ENCODE measurements at regions not wholly inside any gene's neighbourhood (a gene's known extent, or its start where the extent isn't known, plus 50 kb on each side); places are given as distances from the start of the nearest gene placed in this dataset.

DNA sequence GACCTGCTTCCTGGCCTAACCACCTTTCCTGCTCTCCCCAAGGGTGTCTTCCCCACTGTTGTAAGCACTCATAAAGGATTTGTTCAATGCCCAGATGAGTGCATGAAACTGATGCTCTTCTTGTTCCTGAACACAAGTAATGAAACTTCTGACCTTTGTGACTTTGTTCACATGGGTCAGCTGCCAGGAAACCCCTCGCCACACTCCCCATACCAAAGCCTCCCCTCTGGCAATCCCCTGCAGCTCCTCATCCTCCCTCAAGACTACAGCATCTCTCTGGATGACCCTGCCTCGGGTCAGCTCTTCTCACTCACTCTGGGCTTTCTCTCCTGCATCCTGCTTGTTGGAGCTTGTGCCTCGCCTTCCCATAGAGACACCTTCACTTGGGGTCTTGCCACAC is 72.2 kb upstream of the SPTLC1 start:
- intact Hi-C loops (cut with DNase I), result no loop called here
- DNase-seq (ENCODE audit: low spot score), result no peak

- intact Hi-C loops (cut with DNase I), result no loop called here
- no peak for DNase-seq (ENCODE audit: low spot score)
Observed at GRCh38 chr9:92186631-92187030, 71.4 kb upstream of the SPTLC1 start.

DNA sequence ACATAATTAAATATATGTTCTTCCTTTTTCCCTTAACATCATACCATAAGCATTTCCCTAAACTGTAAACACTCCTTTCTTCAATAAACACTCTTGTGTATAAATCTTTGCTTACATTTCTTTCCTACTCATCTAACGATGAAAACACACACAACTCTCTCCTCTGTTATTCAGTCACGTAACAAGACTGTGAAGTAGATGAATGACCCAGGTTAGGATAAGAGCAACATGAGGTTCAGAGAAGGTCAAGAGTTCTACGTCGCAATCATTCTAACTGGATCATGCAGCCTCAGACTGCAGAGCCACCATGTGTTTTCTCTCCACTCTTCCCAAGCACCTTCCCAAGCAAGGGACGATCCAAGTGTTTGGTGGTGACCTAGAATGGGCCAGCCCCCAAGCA is 70.5 kb upstream of the SPTLC1 start:
- DNase-seq (ENCODE audit: low spot score), result no peak
- intact Hi-C loops (cut with DNase I), result no loop called here

DNA sequence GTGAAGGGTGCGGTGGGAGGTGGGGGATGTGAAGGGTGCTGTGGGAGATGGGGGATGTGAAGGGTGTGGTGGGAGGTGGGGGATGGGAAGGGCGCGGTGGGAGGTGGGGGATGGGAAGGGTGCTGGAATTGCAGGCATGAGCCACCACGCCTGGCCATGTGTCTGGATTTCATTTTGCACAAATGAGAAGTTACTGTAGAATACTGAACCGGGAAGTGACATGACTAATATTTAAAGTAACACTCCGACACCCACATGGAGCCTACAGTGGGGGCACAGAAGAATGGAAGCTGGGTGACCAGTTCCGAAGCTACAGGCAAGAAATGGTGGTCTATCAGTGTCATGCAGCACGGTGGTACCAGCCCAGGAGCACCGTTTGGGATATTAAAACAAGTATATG is 69.9 kb upstream of the SPTLC1 start:
- intact Hi-C loops (cut with DNase I), result no loop called here
- DNase-seq (ENCODE audit: low spot score), result no peak

- DNase-seq (ENCODE audit: low spot score), result no peak
- intact Hi-C loops (cut with DNase I), result no loop called here
Observed at GRCh38 chr9:92184041-92184564, 68.9 kb upstream of the SPTLC1 start.

DNA sequence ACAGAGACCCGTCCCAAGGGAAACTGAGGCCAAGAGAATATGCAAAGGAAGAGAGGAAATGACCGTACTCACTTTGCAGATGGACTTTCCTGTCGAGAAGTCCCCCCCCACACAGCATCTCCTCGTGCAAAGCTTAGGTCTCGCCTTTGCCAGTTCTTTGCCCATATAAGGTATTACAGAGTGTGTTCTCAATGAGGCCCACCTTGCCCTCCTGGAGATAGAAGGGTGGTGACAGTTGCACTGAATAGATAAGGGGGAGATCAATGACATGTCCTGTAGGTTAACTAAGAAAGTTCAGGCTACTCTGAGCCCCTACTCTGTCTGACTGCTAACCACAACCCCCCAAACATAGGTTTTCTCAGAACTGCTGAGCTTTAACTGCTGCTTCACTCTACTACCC is 68.2 kb upstream of the SPTLC1 start:
- no peak for DNase-seq (ENCODE audit: low spot score)
- intact Hi-C loops (cut with DNase I), result no loop called here

- intact Hi-C loops (cut with DNase I), result no loop called here
- no peak for DNase-seq (ENCODE audit: low spot score)
Observed at GRCh38 chr9:92181296-92181695, 66.1 kb upstream of the SPTLC1 start.

- DNase-seq (ENCODE audit: low spot score), result no peak
- intact Hi-C loops (cut with DNase I), result no loop called here
Observed at GRCh38 chr9:92180669-92181181, 65.5 kb upstream of the SPTLC1 start.

DNA sequence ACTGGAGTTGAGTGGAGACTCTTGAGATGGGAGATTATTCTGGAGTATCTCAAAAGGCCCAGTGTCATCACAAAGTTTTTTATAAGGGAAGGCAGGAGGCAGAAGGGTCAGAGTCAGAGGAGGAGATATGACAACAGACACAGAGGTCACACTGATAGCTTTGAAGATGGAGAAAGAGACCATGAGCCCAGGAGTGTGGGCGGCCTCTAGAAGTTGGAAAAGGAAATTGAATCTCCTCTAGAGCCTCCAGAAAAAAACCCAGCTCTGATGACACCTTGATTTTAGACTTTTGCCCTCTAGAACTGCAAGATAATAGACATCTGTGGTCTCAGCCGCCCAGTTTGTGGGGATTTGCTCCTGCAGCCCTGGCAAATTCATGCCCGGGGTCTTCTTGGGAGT is 64.8 kb upstream of the SPTLC1 start:
- DNase-seq (ENCODE audit: low spot score), result no peak
- intact Hi-C loops (cut with DNase I), result no loop called here

- intact Hi-C loops (cut with DNase I), result no loop called here
- no peak for DNase-seq (ENCODE audit: low spot score)
Observed at GRCh38 chr9:92179286-92180001, 64.2 kb upstream of the SPTLC1 start.

- intact Hi-C loops (cut with DNase I), result no loop called here
- no peak for DNase-seq (ENCODE audit: low spot score)
Observed at GRCh38 chr9:92177591-92177990, 62.4 kb upstream of the SPTLC1 start.

DNA sequence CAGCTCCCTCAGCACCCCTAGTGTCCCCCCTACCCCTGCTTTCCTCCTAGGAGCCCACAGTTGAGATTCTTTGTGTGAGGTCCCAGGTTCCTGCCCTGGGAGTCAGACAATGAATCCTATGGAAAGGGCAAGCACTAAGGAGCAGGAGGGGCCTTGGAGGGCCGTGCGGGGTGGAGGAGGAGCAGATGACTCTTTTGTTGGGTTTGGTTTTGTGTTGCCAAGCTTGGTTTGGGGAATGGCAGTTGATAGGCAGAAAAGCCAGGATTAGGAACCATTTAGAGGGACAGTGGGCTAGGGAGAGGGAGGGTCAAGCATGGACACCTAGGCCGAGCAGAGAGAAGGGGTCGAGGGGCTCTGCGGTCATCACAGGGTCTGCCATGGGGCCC is 61.6 kb upstream of the SPTLC1 start:
- intact Hi-C loops (cut with DNase I), result no loop called here
- DNase-seq (ENCODE audit: low spot score), result no peak

DNA sequence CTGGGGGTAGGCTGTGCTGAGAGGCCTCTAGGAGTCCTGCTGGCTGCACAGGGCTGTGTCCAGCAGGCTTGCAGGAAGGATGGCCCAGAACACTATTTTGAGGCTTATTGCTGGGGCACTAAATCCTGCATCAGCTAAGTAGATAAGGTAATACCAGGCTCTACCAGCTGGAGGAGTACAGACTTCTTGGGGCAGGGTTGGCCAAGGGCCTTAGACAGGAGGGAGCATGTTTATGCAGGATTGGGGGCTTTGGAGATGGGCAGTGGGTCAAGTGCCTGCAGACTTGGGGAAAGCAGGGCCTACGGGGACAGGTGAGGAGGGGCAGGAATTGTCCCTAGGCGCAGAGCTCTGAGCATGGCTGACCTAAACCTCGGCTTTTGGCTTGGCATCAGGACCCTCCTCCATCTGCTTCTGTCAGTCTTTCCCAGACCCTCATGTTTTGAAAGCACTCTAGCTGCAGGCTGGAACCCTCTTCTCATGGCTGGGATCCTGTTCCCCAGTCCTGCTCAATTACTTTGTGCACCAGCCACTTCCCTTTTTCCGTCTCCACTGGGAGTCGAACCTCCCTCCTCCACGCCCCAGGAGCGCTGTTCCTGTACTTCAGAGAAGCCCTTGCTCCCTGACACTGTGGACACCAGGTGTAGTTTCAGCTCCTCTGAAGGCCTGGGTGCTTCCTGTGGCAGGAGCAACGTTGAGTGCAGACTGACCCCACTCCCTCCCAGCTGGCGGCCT is 61.0 kb upstream of the SPTLC1 start:
- no peak for DNase-seq (ENCODE audit: low spot score)
- intact Hi-C loops (cut with DNase I), result no loop called here

GRCh38 chr9:92175441-92175840 is 60.2 kb upstream of the SPTLC1 start:
- intact Hi-C loops (cut with DNase I), result no loop called here
- DNase-seq (ENCODE audit: low spot score), result no peak

DNA sequence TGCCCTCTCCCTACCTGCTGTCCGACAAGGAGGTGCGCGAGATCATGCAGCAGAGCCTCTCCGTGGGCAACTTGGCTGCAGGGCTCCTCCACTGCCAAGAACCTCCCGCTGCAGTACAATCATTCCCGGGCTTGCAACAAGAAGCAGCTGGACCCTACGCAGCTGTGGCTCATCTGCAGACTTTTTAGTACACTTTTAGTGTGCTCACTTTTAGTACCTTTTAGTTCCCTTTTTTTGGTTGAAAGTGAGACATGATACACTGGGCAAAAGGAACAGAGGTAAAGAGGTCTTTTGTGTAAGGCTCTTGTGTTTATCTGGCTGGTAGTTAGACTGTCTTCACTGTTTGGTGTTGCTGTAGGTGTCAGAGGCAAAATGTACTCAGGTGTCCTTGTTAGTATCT is 58.1 kb upstream of the SPTLC1 start:
- intact Hi-C loops (cut with DNase I), result no loop called here
- DNase-seq (ENCODE audit: low spot score), result no peak

DNA sequence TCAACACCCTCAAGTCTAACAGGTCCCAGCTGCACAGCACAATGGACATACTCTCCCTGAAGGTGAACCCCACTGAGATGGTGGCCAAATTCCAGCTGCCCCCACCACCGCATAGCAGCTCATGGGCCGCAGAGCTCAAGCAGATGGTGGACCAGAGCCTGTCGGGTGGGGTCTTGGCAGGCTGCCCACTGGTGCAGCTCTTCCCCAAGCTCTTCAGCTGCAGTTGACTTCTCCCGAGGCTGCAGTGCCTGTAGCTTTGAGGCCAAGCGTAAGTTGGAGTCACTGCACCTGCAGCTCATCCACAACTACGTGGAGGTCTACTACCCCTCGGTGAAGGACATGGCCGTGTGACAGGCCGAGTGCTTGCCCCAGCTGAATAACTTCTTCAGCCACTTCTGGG is 56.6 kb upstream of the SPTLC1 start:
- intact Hi-C loops (cut with DNase I), result no loop called here

GRCh38 chr9:92171281-92171680 is 56.1 kb upstream of the SPTLC1 start:
- intact Hi-C loops (cut with DNase I), result no loop called here
- no peak for DNase-seq (ENCODE audit: low spot score)

More for the DNA sequence above, 56.6 kb upstream of the SPTLC1 start:
- DNase-seq (ENCODE audit: low spot score), result no peak

- no peak for DNase-seq (ENCODE audit: low spot score)
Observed at GRCh38 chr9:92170848-92171247, 55.6 kb upstream of the SPTLC1 start.

DNA sequence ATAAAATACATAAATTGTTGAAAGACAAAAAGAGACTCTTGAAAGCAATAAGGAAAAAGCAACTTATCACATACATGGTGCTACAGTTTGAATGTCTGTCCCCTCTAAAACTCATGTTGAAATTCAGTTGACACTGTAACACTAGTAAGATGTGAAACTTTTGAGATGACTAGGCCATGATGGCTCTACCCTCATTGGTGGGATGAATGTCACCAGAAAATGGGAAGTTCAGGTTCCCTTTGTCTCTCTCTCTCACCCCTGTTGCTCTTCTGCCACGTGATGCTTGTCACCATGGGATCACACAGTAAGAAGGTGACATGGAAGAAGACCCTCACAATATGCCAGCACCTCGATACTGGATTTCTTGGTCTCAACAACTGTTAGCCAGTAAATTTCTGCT is 50.3 kb upstream of the SPTLC1 start:
- DNase-seq (ENCODE audit: low spot score), result no peak
- intact Hi-C loops (cut with DNase I), result no loop called here

More at GRCh38 chr9:92170848-92171247, 55.6 kb upstream of the SPTLC1 start:
- intact Hi-C loops (cut with DNase I), result no loop called here

All from cardiac septum (tissue), 1 donor.